GM12874 (cell line): ENCODE measurements at regions not wholly inside any gene's neighbourhood (a gene's known extent, or its start where the extent isn't known, plus 50 kb on each side); places are given as distances from the start of the nearest gene placed in this dataset.

Source experiments
- TF ChIP-seq, protein P1 (sequence below): IDR thresholded peaks from 2 replicates; pipeline ENCODE4 v1.5.1; 2011; ENCODE audit warnings: low read depth, mild to moderate bottlenecking, control low read depth, low read length, moderate library complexity; ENCODE audit not compliant: insufficient read depth

DNA sequence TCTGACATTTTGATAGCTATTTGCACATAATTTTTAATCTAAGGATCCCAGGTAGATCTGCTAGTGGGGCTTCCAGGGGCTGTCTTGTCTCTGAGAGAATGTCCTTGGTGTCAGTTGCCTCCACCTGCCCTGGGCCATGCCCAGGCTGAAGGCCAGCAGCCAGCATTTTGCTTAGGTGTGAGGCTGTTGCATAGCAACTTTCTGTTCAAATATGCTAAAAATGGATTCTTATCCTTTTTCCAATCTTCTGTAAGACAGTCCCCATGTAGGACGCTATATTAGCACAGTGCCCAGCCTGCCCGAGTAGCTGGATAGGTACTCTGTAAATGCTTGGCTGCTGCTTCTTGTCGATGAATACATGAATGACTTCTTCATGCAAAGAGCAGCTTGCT, 62.5 kb upstream of the CITED2 start:
- TF ChIP-seq, protein P1, sequence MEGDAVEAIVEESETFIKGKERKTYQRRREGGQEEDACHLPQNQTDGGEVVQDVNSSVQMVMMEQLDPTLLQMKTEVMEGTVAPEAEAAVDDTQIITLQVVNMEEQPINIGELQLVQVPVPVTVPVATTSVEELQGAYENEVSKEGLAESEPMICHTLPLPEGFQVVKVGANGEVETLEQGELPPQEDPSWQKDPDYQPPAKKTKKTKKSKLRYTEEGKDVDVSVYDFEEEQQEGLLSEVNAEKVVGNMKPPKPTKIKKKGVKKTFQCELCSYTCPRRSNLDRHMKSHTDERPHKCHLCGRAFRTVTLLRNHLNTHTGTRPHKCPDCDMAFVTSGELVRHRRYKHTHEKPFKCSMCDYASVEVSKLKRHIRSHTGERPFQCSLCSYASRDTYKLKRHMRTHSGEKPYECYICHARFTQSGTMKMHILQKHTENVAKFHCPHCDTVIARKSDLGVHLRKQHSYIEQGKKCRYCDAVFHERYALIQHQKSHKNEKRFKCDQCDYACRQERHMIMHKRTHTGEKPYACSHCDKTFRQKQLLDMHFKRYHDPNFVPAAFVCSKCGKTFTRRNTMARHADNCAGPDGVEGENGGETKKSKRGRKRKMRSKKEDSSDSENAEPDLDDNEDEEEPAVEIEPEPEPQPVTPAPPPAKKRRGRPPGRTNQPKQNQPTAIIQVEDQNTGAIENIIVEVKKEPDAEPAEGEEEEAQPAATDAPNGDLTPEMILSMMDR: no peak

DNA sequence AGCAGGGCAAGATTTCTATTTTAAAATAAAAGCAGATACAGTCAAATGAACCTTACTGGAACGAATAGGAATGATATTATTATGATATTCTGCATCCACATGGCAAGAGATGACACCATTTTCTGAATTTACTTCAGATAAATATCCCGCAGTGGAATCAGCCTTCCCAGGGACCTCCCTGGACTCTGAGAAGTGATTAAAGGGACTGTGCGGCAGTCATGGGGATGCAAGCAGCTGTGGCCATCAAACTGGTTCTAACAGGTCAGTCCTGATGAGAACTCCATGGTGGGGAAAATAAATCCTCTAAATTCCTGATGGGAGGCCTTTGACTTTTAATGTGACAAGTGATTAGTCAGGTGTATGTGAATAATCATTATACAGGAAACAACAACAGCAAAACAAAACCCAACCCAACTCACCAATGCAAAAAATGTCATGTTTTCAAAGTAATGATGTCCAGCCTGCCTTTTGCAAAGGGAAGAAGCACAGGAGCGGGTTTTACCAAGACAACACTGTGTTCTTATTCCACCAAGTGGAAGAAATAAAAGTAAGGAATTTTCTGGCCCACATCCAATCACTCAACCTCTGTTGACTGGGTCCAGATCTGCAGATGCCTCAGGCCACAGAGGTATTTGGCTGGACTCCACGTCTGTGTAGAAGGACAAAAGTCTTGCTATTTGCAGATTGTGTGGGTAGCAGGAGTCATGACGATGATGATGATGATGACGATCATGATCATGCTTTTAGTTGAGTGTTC, 61.9 kb upstream of the CITED2 start:
- TF ChIP-seq, protein P1: no peak

DNA sequence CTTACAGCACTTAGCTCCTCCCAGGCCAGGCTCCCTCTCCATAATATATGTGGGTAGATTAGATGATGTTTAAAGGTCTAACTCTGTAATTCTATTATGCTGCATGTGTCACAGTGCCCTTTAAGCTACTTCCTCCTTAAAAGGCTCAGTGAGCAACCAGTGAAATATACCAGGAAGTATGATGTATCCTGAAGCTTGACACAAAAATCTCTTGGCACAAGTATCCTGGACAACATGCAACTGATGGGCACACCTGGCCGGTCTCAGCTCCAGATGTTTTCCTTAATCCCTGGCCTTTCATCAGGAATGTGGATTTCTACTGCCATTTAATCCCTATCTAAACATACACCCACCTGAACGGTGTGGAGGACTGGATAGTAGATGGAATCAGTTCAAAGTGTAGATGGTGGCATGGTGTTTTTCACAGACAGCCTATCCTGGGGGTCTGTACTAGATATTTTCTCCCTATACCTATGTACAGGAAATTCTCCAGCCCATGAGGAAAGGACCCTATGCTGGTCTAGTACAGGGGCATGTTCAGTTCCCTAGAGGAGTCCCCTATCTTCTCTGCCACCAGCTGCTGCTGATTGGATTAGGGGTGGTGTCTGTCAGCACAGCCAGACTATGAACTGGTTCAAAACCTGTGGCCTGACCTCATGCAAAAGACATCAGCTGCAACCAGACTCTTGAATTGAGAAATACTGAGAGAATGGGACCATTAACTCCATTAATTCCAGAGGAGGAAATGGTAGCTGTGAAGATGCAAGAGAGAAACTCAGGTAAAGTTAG, 59.4 kb upstream of the CITED2 start:
- TF ChIP-seq, protein P1: no peak

DNA sequence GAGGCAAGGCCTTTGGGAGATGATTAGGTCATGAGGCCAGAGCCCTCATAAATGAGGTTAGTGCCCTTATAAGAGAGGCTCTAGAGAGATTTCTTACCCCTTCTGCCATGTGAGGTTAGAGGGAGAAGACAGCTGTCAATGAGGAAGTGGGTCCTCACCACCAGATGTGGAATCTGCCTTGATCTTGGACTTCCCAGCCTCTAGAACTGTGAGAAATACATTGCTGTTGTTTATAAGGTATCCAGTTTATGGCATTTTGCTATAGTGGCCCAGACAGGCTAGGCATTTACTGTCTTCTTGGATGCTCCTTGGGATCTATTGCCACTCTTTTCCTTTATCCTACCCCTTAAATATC, 57.1 kb upstream of the CITED2 start:
- TF ChIP-seq, protein P1: no peak

DNA sequence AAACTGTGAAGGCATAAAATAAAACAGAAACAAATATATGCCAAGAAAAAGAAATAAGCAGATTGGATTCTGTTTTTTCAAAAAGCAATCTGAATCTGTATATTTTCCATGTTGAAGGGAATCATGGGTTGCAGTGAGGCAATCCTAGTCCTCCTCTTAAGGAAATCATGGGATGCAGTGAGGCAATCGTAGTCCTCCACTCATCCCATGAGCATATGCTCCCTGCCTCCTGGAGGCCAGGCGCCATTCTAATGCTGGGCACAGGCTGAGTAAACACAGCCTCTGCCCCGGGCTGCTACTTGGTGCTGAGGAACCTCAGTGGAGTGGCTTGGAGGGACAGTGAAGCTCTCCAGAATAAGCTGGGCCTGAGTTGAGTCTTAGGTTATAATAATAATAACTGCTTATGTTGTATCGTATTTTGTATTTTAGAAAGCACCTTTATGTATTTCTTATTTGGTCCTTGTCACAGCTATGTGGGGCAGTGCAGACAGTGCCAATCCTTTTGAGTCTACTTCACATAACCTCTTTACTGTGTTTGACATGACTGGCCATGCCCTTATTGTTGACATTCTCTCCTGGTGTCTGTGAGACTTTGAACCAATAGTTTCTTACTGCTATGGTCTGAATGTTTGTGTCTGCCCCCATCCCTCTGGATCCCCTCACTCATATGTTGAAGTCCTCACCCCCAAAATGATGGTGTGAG, 56.6 kb upstream of the CITED2 start:
- TF ChIP-seq, protein P1: no peak

DNA sequence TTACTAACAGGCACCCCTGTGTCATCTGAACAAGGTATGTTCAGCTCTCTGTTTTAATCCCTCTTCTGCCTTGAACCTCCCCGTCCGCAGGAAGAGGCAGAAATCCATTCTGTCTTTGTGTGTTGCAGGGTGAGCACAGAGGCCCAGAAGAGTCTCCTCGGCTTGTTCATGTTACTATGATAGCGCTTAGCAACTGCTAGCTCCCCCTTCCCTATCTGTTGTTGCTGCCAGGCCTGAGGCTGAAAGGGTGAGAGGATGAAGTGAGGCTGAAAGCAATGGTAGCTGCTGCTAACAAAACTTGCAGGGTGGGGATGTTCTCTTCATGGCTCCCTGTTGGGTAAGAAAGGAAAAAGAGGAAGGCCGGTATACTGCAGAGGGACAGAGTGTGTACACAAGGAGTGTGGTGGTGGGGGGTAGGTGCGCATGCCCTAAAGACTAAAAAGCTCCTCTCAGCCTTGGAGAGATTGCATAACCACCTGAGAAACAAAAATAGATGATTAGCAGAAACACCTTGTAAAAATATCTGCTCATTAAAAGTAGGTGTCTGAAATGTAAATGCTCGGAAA, 55.2 kb upstream of the CITED2 start:
- TF ChIP-seq, protein P1: no peak

DNA sequence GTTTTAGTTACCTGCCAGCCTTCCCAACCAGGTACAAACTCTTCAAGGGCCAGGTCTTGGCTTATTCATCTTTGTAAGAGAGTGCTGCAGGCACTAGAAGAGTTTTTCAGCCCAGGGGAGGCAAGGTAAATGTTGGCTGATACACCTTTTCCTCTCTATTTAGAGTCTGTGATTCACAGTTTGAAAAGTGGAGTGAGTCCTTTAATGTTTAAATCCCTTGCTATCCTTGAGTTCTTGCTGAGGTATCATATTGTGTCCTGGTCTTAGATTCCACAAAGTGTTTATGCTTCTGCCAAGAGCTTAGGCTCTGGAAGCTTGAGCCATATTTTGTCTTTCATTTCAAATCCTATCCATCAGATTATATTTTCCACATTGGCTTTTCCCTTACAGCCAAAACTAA, 52.8 kb upstream of the CITED2 start:
- TF ChIP-seq, protein P1: no peak
